ENCODE measurements at regions not wholly inside any gene's neighbourhood (a gene's known extent, or its start where the extent isn't known, plus 50 kb on each side); places are given as distances from the start of the nearest gene placed in this dataset.

- DNase-seq: no peak
Measured at GRCh38 chr10:131445623-131446022, 134.1 kb upstream of the TCERG1L start.

GRCh38 chr10:131446171-131446570 lies 134.7 kb upstream of the TCERG1L start:
- DNase-seq: no peak

- no peak for DNase-seq
Measured at GRCh38 chr10:131448171-131448570, 136.7 kb upstream of the TCERG1L start.

GRCh38 chr10:131448883-131449282 lies 137.4 kb upstream of the TCERG1L start:
- no peak for DNase-seq

GRCh38 chr10:131450216-131450765 lies 138.8 kb upstream of the TCERG1L start:
- no peak for DNase-seq

GRCh38 chr10:131451407-131452015 lies 140.0 kb upstream of the TCERG1L start:
- no peak for DNase-seq

GRCh38 chr10:131452926-131453720 lies 141.6 kb upstream of the TCERG1L start:
- no peak for DNase-seq

- DNase-seq: peak; percentile 15 to 78
Measured at GRCh38 chr10:131453721-131454634, 142.5 kb upstream of the TCERG1L start.

GRCh38 chr10:131456411-131456810 lies 144.9 kb upstream of the TCERG1L start:
- DNase-seq: no peak

GRCh38 chr10:131461093-131461492 lies 149.6 kb upstream of the TCERG1L start:
- DNase-seq: no peak

- DNase-seq: no peak
Measured at GRCh38 chr10:131464789-131465188, 153.3 kb upstream of the TCERG1L start.

GRCh38 chr10:131469551-131469950 lies 158.0 kb upstream of the TCERG1L start:
- no peak for DNase-seq

GRCh38 chr10:131473645-131474044 lies 162.1 kb upstream of the TCERG1L start:
- DNase-seq: no peak

- no peak for DNase-seq
Measured at GRCh38 chr10:131474416-131474815, 162.9 kb upstream of the TCERG1L start.

GRCh38 chr10:131475043-131475442 lies 163.5 kb upstream of the TCERG1L start:
- no peak for DNase-seq

GRCh38 chr10:131475803-131476202 lies 164.3 kb upstream of the TCERG1L start:
- DNase-seq: no peak

GRCh38 chr10:131477457-131478121 lies 166.1 kb upstream of the TCERG1L start:
- peak in 1 of 2 experiments; percentile 10 for DNase-seq

GRCh38 chr10:131478377-131478989 lies 167.0 kb upstream of the TCERG1L start:
- no peak for DNase-seq

GRCh38 chr10:131480066-131480465 lies 168.5 kb upstream of the TCERG1L start:
- no peak for DNase-seq

- peak in 1 of 2 experiments; percentile 63 for DNase-seq
Measured at GRCh38 chr10:131480861-131481260, 169.3 kb upstream of the TCERG1L start.

- no peak for DNase-seq
Measured at GRCh38 chr10:131485732-131486131, 174.2 kb upstream of the TCERG1L start.

GRCh38 chr10:131487822-131488221 lies 176.3 kb upstream of the TCERG1L start:
- no peak for DNase-seq

All from NCI-H526 (cell line).